T-cell (primary cell): ENCODE measurements at regions not wholly inside any gene's neighbourhood (a gene's known extent, or its start where the extent isn't known, plus 50 kb on each side); places are given as distances from the start of the nearest gene placed in this dataset.

Source experiments
- ATAC-seq, 4 experiments: fragments of 200-7000 bp in 3 of 4; fragments of 150-1000 bp in 1 of 4; cut with Tn5 transposase; replicated peaks in 1 of 4; 1 replicate in 3 of 4; 2 replicates in 1 of 4; pipeline ENCODE4 v1.10.0; 2021; ENCODE audit warnings: moderate library complexity in 3 of 4, mild to moderate bottlenecking in 2 of 4, moderate number of reproducible peaks in 1 of 4
- CTCF ChIA-PET, 2 donors: fragments of 300-600 bp; sonication (Branson Sonifier 250); formaldehyde crosslinking; loops; one replicate each; lab custom pipeline; 2022; ENCODE audit warnings: antibody characterized with exemption in 2 of 2; lab: Charles Lee
- POLR2A ChIA-PET, 2 donors: fragments of 300-600 bp; sonication (Branson Sonifier 250); formaldehyde crosslinking; loops; one replicate each; lab custom pipeline; 2022; ENCODE audit warnings: antibody characterized with exemption in 2 of 2; lab: Charles Lee
- DNase-seq, 35 experiments: peaks; one replicate each; pipeline versions ENCODE4 v3.0.0 to v3.0.0-alpha.2; 2013 to 2023
- H3K27ac ChIP-seq: one replicate; pipeline ENCODE4 v1.5.1; 2013; ENCODE audit warnings: low read length
- H3K27me3 ChIP-seq, 2 experiments: replicated peaks in 1 of 2; 1 replicate in 1 of 2; 2 replicates in 1 of 2; pipeline versions ENCODE4 v1.6.1 to v1.7.0; 2013; ENCODE audit warnings: low read length in 1 of 2, mixed read lengths in 1 of 2; ENCODE audit not compliant: control insufficient read depth in 2 of 2, insufficient read depth in 2 of 2; ENCODE audit errors: extremely low read depth in 1 of 2
- H3K36me3 ChIP-seq, 2 donors: 1 replicate in 1 of 2; 2 replicates in 1 of 2; pipeline versions ENCODE4 v1.6.1 to v1.7.0; 2013; ENCODE audit warnings: low read length in 1 of 2; ENCODE audit not compliant: control insufficient read depth in 2 of 2, insufficient read depth in 1 of 2; ENCODE audit errors: extremely low read depth in 1 of 2
- H3K4me1 ChIP-seq, 2 experiments: 1 replicate in 1 of 2; 2 replicates in 1 of 2; pipeline versions ENCODE4 v1.6.1 to v1.7.0; 2013; ENCODE audit warnings: low read length in 2 of 2, mixed read lengths in 1 of 2; ENCODE audit not compliant: insufficient read depth in 2 of 2, control insufficient read depth in 1 of 2; ENCODE audit errors: extremely low read depth in 1 of 2
- H3K4me3 ChIP-seq, 2 donors: 1 replicate in 1 of 2; 2 replicates in 1 of 2; pipeline versions ENCODE4 v1.5.1 to v1.7.0; 2013; ENCODE audit warnings: mild to moderate bottlenecking in 2 of 2, low read length in 1 of 2, moderate library complexity in 1 of 2; ENCODE audit not compliant: control insufficient read depth in 1 of 2; ENCODE audit errors: extremely low read depth in 1 of 2
- H3K9me3 ChIP-seq: 2 replicates; pipeline ENCODE4 v1.7.0; 2013
- H3K27ac Mint-ChIP-seq, 2 donors: one replicate each; pipeline ENCODE4 v1.8.0; 2020 to 2021; ENCODE audit warnings: mild to moderate bottlenecking in 2 of 2, mixed read lengths in 2 of 2
- H3K27me3 Mint-ChIP-seq, 2 donors: one replicate each; pipeline ENCODE4 v1.8.0; 2021 to 2022; ENCODE audit warnings: mixed read lengths in 2 of 2
- H3K36me3 Mint-ChIP-seq: one replicate; pipeline ENCODE4 v1.8.0; 2021; ENCODE audit warnings: mixed read lengths
- H3K4me1 Mint-ChIP-seq, 3 donors: one replicate each; pipeline ENCODE4 v1.8.0; 2020 to 2022; ENCODE audit warnings: mixed read lengths in 3 of 3, mild to moderate bottlenecking in 1 of 3
- H3K4me3 Mint-ChIP-seq, 3 donors: one replicate each; pipeline ENCODE4 v1.8.0; 2020 to 2022; ENCODE audit warnings: mild to moderate bottlenecking in 3 of 3, mixed read lengths in 3 of 3, moderate library complexity in 3 of 3
- H3K9me3 Mint-ChIP-seq, 3 donors: one replicate each; pipeline ENCODE4 v1.8.0; 2020 to 2022; ENCODE audit warnings: mixed read lengths in 3 of 3
- WGBS: methylation state at CpG from one replicate; pipeline ENCODE4 v1.1.5; 2013; ENCODE audit warnings: missing lambda C conversion rate; ENCODE audit not compliant: insufficient coverage; 5-methylcytosine and 5-hydroxymethylcytosine counted together

DNA sequence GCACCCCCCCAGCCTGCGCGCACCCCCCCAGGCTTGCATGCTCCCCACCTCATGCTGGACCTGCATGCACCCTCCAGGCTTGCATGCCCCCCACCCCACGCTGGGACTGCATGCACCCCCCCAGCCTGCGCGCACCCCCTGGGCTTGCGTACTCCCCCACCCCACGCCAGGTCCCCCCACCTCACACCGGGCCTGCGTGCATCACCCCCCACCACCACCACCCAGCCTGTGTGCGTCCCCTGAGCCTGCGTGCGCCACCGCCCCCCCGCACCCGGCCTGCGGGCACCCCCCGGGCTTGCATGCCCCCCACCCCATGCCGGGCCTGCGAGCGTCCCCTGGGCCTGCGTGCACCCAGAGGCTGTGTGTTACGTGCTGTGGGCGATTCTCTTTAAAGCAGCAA lies 61.0 kb upstream of the SLCO4A1 start:
- POLR2A ChIA-PET, result no interaction called here
- H3K36me3 Mint-ChIP-seq, result no peaks in the 10 kb centered on the region
- no peaks in the 10 kb centered on the region for H3K9me3 Mint-ChIP-seq
- Histone ChIP-seq H3K4me1 (no peaks in the 10 kb centered on the region), H3K27ac (no peak overlapping the region), H3K4me3 (no peak overlapping the region), H3K9me3 (no peaks in the 10 kb centered on the region), H3K36me3 (no peaks in the 10 kb centered on the region), H3K27me3 (peaks cover 0 to 87% of the 10 kb centered on the region in 2 experiments)
- CTCF ChIA-PET, result no interaction called here
- peaks cover 0 to 7% (median 0%) of the 10 kb centered on the region in 3 donors for H3K4me1 Mint-ChIP-seq
- ATAC-seq (no peak), DNase-seq (no peak)
- peaks cover 49 to 73% of the 10 kb centered on the region in 2 donors for H3K27me3 Mint-ChIP-seq
- no peak overlapping the region for H3K27ac Mint-ChIP-seq
- no peak overlapping the region for H3K4me3 Mint-ChIP-seq
- WGBS, result 84% methylated on average over 8 of the region's 23 CpGs

GRCh38 chr20:62581806-62582205 lies 60.5 kb upstream of the SLCO4A1 start:
- CTCF ChIA-PET, result no interaction called here
- H3K4me3 ChIP-seq, result no peak overlapping the region
- H3K27ac Mint-ChIP-seq, result no peak overlapping the region
- H3K9me3 Mint-ChIP-seq, result no peaks in the 10 kb centered on the region
- H3K36me3 ChIP-seq, result no peaks in the 10 kb centered on the region
- POLR2A ChIA-PET, result no interaction called here
- H3K27me3 Mint-ChIP-seq, result peaks cover 48 to 70% of the 10 kb centered on the region in 2 donors
- H3K9me3 ChIP-seq, result no peaks in the 10 kb centered on the region
- H3K4me3 Mint-ChIP-seq, result no peak overlapping the region
- no peak for DNase-seq
- no peak for ATAC-seq
- 24% methylated on average over 15 of the region's 16 CpGs for WGBS
- peaks cover 0 to 87% of the 10 kb centered on the region in 2 experiments for H3K27me3 ChIP-seq
- no peaks in the 10 kb centered on the region for H3K4me1 ChIP-seq
- no peaks in the 10 kb centered on the region for H3K36me3 Mint-ChIP-seq
- H3K27ac ChIP-seq, result no peak overlapping the region
- peaks cover 0 to 7% (median 0%) of the 10 kb centered on the region in 3 donors for H3K4me1 Mint-ChIP-seq

DNA sequence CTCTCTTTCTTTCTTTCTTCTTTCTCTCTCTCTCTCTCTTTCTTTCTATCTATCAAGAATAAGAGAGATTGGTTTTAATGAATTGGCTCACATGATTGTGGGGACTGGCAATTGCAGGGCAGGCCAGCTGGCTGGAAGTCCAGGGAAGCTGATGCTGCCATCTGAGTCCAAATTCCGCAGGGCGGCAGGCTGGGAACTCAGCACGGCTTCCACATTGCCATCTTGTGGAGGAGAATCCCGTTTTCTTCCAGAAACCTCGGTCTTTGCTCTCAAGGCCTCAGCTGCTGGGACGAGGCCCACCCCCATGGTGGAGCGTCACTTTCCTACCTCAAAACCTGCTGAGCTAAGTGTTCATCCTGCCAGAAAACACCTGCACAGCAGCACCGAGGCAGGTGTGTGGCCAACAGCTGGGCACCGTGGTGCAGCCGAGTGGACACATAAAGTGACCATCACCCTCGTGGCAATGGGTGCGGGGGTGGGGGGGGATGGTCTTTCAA lies 58.8 kb upstream of the SLCO4A1 start:
- H3K9me3 Mint-ChIP-seq, result no peaks in the 10 kb centered on the region
- CTCF ChIA-PET, result no interaction called here
- DNase-seq, result no peak
- H3K36me3 ChIP-seq, result no peaks in the 10 kb centered on the region
- POLR2A ChIA-PET, result no interaction called here
- H3K9me3 ChIP-seq, result no peaks in the 10 kb centered on the region
- no peak for ATAC-seq
- peaks cover 51 to 63% of the 10 kb centered on the region in 2 donors for H3K27me3 Mint-ChIP-seq
- H3K27me3 ChIP-seq, result peaks cover 0 to 88% of the 10 kb centered on the region in 2 experiments
- no peak overlapping the region for H3K4me3 Mint-ChIP-seq
- H3K4me1 Mint-ChIP-seq, result peaks cover 0 to 7% (median 0%) of the 10 kb centered on the region in 3 donors
- no peak overlapping the region for H3K27ac Mint-ChIP-seq
- no peak overlapping the region for H3K27ac ChIP-seq
- H3K4me3 ChIP-seq, result no peak overlapping the region
- H3K4me1 ChIP-seq, result no peaks in the 10 kb centered on the region
- no peaks in the 10 kb centered on the region for H3K36me3 Mint-ChIP-seq
- WGBS, result 39% methylated on average over 6 of the region's 12 CpGs

DNA sequence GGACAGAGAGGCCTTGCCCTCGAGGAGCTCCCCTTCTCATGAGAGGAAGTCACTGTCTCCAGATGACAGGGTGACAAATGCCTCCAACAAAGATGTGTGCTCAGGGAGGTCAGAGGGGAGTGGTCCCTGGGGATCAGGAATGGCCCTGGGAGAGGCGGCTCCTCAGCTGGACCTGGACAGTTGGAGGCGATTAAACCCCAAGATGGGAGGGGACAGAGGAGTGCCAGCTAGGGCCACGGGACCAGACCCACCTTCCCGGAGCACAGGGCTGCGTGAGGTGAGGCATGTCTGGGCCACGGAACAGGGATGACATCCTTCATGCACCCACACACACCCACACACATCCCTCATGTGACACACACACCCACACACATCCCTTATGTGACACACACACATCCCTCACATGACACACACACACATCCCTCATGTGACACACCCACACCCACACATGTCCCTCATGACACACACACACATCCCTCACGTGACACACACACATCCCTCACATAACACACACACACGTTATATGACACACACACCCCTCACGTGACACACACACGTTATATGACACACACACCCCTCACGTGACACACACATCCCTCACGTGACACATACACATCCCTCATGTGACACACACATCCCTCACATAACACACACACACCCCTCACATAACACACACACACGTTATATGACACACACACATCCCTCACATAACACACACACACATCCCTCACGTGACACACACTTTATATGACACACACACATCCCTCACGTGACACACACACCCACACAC lies 57.4 kb upstream of the SLCO4A1 start:
- ChIA-PET POLR2A (no interaction called here), CTCF (interaction anchor here in 1 of 2 donors (0.6 kb wide), 1 partner anchor 85 kb away, joined by 3 read pairs; no protein-coding TSS in a partner anchor)
- H3K27ac Mint-ChIP-seq, result no peak overlapping the region
- Histone ChIP-seq H3K4me1 (no peaks in the 10 kb centered on the region), H3K9me3 (no peaks in the 10 kb centered on the region), H3K27me3 (peaks cover 0 to 92% of the 10 kb centered on the region in 2 experiments), H3K36me3 (no peaks in the 10 kb centered on the region), H3K4me3 (no peak overlapping the region), H3K27ac (no peak overlapping the region)
- 73% methylated on average over 15 of the region's 16 CpGs for WGBS
- peaks cover 38 to 59% of the 10 kb centered on the region in 2 donors for H3K27me3 Mint-ChIP-seq
- ATAC-seq, result no peak
- no peaks in the 10 kb centered on the region for H3K9me3 Mint-ChIP-seq
- no peak overlapping the region for H3K4me3 Mint-ChIP-seq
- no peak for DNase-seq
- H3K36me3 Mint-ChIP-seq, result no peaks in the 10 kb centered on the region
- no peaks in the 10 kb centered on the region for H3K4me1 Mint-ChIP-seq

- peaks cover 0 to 92% of the 10 kb centered on the region in 2 experiments for H3K27me3 ChIP-seq
- no peaks in the 10 kb centered on the region for H3K9me3 Mint-ChIP-seq
- H3K27ac Mint-ChIP-seq, result no peak overlapping the region
- H3K27ac ChIP-seq, result no peak overlapping the region
- H3K4me1 ChIP-seq, result no peaks in the 10 kb centered on the region
- DNase-seq (no peak), ATAC-seq (no peak)
- H3K4me3 Mint-ChIP-seq, result no peak overlapping the region
- no peak overlapping the region for H3K4me3 ChIP-seq
- 75% methylated on average over 14 of the region's 22 CpGs for whole genome bisulfite sequencing
- H3K27me3 Mint-ChIP-seq, result peaks cover 33 to 57% of the 10 kb centered on the region in 2 donors
- H3K9me3 ChIP-seq, result no peaks in the 10 kb centered on the region
- POLR2A ChIA-PET, result no interaction called here
- H3K36me3 Mint-ChIP-seq, result no peaks in the 10 kb centered on the region
- H3K36me3 ChIP-seq, result no peaks in the 10 kb centered on the region
- H3K4me1 Mint-ChIP-seq, result no peaks in the 10 kb centered on the region
- CTCF ChIA-PET, result interaction anchor here in 1 of 2 donors (0.6 kb wide), 1 partner anchor 86 kb away, joined by 3 read pairs; no protein-coding TSS in a partner anchor
Observed at GRCh38 chr20:62585461-62585970, 56.8 kb upstream of the SLCO4A1 start.

DNA sequence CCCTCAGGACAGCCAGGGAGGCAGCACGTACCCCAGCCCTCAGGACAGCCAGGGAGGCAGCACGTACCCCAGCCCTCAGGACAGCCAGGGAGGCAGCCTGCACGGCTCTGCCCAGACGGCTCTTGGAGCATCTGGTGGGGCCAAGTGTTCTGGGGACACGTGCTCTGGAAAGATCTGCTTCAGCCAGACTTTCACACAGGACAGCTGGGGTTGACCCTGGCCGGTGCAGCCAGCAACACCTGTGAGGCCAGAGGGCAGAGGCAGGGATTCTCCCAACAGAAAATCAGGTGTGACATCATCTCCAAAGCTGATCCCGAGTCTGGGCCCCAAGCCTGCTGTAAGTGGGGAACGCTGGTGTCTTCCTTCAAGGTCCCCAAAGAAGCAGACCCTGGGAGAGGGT lies 55.5 kb upstream of the SLCO4A1 start:
- ChIA-PET CTCF (no interaction called here), POLR2A (no interaction called here)
- H3K27ac Mint-ChIP-seq, result no peak overlapping the region
- Histone ChIP-seq H3K27ac (no peak overlapping the region), H3K4me3 (no peak overlapping the region), H3K4me1 (no peaks in the 10 kb centered on the region), H3K9me3 (no peaks in the 10 kb centered on the region), H3K36me3 (no peaks in the 10 kb centered on the region), H3K27me3 (peaks cover 0 to 92% of the 10 kb centered on the region in 2 experiments)
- WGBS, result 59% methylated on average over 8 of the region's 8 CpGs
- H3K36me3 Mint-ChIP-seq, result no peaks in the 10 kb centered on the region
- ATAC-seq (no peak), DNase-seq (no peak)
- H3K9me3 Mint-ChIP-seq, result no peaks in the 10 kb centered on the region
- no peak overlapping the region for H3K4me3 Mint-ChIP-seq
- peaks cover 34 to 57% of the 10 kb centered on the region in 2 donors for H3K27me3 Mint-ChIP-seq
- no peaks in the 10 kb centered on the region for H3K4me1 Mint-ChIP-seq
